Retina (tissue), 1 donor: ENCODE measurements at regions not wholly inside any gene's neighbourhood (a gene's known extent, or its start where the extent isn't known, plus 50 kb on each side); places are given as distances from the start of the nearest gene placed in this dataset.

ENCODE experiments used
- DNase-seq: peaks from one replicate; pipeline ENCODE4 v3.0.0-alpha.2; 2016

DNA sequence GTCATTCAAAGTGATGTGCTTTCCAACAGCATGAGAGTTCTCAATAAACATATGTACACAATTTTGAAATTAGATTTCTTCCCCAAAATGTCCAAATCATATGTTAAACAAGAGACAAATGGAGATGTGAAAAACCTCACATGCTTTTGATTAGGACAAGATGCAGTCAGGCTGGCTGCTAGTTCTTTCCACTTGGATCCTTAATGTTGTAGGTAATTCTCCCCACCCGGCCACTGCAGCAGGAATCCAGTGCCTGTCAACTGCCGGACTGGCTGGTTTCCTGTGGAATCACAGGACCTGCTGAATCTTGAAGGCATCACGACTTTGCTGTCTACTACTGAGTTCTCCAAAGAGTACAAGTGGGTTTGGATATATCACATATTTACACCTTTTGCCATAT is 138.6 kb upstream of the AKR1E2 start:
- no peak for DNase-seq

DNA sequence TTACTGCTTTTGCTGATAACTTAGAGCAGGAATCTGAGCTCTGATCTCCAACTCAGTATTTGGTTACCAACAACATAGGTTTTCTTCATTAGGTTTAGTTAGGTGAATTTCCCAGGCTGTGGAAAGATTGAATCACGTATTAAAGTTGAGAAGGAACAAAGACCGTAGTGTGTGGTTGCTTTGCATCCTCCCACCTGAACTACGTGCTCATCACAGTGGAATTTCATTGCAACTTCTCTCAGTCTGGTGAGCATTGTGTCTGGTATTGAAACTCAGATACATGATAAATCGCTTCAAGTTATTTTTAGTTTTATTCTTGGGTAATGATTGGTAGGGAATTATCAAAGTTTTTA is 139.4 kb upstream of the AKR1E2 start:
- no peak for DNase-seq

DNA sequence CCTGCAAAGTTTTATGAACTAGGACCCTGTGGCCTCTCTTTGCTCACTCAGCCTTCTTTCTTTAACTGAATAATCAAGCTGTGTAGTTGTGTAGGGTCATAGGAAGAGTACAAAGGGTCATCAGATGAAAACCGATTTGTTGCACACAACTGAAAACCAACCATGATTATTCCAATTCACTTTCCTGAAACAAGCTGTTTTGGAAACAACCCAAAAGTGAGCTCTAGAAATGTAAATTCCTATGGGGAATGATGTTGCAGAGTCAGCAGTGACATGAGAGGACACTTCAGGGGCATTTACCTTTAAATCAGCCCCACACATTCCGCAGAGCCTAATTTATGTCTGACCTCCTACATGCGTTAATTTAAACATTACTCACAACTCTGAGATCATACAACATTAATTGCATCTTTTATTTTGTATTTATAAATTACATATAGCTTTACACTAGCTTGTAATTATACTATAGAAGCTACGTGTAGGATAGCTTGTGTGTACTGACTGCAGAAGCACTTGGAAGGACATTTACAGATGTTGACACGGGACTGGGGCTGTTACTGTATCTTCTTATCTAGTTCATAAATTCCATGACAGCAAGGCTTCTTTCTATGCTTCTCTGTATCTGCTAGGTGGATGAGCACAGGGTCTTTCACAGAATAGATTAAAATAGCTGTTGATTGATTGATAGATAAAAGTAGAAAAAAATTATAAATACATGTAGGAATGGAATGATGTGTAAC is 139.9 kb upstream of the AKR1E2 start:
- DNase-seq = no peak

DNA sequence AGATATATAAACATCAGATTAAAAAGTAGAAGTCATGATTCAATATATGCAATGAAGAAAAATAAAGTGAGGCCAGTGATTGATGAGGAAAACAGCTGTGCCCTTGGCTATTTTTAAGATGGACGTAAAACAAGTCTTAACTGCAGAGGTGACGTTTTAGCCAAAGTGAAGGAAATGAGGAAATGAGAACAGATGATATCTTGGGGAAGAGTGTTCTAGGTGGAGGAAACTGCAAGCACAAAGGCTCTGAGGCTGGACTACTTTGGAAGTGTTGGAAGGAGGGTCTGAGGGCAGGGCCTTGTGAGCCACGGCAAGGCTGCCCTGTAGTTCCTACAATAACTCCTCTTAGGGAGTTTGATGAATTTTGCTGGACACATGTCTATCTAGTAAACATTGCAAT is 140.5 kb upstream of the AKR1E2 start:
- DNase-seq = no peak

DNA sequence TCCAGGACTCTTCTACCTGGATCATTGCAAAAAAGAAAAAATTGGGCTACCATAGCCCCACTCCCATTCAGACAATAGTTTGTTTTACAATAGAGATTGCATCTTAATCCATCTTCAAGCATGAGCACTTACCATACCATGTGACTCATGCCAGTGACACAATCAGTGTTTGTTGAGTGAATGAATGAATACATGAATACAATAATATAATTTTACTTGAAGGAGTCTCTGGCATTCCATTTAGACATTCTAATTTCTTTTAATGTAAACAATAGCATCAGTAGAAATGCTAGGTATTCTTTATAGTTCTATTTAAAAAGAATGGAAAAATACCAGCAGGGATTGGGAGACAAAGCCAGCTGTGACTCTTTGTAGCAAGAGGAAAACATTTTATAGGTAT is 141.6 kb upstream of the AKR1E2 start:
- DNase-seq = no peak

DNA sequence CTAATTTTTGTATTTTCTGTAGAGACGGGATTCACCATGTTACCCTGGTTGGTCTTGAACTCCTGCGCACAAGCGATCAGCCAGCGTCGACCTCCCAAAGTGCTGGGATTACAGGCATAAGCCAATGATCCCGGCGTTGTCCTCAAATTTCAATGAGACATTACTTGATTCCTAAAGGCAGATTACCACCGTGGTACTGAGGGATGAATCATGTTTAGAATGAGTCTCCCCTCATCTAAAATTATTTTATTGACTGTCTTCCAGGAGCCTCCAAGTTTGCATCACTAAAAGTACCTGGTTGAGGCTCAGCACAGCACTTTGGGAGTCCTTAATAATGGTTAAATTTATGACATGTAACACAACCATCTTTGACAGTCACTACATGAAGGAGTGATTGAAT is 142.2 kb upstream of the AKR1E2 start:
- no peak for DNase-seq

DNA sequence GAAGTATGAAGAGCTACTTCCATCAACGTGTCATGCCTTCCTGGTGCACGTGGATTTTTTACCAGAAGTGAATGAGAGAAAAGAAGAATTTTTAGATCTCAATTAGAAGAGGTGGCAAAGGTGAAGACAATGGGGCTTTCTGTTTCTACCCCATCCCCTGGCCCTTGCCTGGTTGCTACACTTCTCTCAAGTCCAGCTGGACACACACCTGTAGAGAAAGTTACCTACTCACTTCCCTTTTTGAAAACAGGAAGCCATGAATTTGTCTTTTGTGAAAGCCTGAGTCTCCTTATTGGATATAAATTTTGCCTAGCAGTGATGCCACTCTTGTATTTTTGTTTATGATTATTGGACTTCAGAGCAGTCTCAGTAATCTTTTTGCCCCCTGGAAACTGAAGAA is 142.9 kb upstream of the AKR1E2 start:
- no peak for DNase-seq

DNA sequence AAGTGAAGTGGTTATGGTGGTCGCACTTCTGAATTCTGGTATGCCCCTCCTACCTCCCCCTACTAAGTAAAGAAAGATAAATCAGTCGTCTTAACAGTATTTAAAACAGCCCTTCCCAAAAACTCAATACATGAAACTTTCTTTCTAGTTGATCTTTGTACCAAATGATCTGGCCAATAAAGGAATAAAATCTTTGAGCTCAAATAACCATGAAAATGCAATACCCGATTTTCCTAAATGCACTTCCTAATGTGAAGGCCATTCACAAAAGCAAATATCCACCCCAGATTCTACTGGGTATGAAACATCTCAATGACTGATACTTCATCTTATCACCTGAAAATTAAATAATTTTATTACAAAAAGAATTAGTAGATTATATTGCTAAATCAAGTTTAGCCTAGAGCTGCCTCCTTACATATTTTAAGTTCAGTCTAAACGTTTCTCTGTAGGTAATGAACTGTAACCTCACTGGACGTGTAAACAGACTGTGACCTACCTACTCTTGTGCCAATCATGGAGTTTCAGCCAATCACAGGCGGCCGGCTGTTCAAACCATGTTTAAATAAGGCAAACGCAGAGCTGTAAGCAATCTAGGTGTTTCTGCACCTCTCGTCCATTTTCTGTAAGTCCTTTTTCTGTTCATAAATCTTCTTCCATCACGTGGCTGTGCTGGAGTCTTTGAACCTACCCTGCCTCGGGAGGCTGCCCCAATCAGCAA is 146.9 kb upstream of the AKR1E2 start:
- DNase-seq = no peak

DNA sequence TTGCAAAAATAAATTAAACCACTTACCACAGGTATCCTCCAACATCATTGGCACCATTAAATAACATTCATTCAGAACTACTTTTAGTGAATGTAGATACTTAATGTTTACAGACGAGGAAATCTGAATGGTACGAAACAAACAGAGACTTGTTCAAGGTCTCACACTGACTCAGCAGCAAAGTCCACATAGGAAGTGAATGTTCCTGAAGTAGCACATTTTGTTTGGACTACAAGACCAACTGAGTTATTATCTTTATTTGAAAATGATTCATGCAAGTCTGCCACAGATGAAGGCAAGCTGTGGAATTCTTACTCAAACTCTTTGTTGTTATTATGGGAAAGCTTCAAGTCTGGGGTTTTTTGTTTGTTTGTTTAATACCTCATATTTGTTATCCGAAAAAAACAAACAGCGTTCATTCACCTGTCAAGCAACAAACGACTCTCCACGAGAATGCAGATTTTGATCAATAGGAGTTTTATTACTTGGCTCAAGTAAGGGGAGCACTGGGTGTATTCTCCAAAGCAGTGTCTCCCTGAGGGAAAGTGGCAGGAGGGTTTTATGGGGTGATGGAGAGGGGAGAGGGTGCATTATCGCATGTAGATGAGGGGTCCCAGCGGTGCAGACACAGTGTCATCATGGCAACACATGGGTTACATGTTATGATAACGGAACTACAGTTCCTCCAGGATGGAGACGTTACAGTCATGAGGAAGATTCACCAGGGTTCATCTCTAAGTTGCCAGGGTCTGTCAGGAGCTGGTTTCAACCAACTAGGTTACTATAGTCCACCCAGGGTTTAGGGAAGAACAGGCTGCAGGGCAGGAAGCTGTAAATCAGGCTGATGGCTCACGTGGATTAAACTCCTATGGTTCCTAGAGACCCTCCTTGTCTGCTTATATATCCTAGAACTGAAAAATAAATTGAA is 147.7 kb upstream of the AKR1E2 start:
- no peak for DNase-seq

DNA sequence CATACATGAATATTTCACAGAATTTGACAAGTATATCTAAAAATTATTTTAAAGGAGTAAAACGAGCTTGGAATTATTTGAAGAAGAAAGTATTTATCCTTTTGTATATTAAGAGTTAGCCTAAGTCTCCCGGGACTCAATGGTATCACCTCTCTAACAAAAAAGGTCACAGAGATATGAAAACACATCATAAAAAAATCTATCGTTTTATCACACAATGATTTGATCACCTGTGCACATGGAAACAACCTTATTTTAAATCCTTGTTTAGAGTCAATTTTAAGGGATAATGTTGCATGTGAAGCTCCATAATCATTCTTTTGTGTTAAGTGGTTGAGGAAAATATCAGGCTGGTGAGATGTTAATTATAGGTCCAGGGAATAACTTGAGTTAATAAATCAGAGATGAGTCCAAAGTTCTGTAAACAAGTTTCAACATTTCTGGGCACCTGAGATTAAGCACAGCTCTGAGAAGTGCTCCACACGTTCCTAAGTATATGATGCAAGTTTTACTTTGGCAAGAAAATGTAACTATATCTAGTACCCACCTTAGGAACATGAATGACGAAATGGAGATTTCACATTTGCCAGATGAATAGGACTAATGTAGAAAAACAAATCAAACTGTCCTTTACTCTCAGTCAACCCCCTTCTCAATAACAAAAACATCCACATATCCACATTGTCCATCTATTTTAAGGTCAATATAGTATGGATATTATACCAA is 148.5 kb upstream of the AKR1E2 start:
- DNase-seq = no peak

DNA sequence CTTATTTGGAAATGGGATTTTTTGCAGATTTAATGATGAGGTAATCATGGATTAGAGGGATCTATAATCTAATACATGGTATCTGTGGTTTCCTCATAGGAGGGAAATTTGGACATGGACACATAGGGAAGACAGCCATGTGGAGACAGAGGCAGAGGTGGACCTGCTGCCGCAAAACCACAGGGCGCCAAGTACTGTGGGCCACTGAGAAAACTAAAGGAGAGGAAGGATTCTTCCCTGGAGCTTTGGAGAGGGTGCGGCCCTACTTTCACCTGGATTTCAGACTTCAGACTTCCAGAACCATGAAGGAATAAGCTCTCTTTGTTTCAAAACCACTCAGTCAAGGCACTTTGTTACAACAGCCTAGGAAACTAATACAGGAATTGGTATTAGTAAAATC is 149.4 kb upstream of the AKR1E2 start:
- no peak for DNase-seq

DNA sequence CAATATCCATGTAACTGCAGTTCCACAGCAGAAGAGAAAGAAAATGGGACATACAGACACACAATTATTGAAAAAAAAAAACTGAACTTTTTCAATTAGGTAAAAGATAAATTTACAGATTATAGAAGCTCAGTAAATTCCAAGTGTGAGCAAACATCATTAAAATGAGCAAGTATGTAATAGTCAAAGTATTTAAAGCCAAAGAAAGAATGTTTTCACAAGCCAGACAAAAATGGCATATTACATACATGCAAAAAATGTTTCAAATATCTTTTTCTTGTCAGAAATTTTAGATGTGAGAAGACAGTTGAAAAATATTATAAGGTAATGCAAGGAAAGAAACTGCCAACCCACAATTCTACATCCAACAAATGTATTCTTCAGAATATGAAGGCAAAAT is 150.2 kb upstream of the AKR1E2 start:
- no peak for DNase-seq

DNA sequence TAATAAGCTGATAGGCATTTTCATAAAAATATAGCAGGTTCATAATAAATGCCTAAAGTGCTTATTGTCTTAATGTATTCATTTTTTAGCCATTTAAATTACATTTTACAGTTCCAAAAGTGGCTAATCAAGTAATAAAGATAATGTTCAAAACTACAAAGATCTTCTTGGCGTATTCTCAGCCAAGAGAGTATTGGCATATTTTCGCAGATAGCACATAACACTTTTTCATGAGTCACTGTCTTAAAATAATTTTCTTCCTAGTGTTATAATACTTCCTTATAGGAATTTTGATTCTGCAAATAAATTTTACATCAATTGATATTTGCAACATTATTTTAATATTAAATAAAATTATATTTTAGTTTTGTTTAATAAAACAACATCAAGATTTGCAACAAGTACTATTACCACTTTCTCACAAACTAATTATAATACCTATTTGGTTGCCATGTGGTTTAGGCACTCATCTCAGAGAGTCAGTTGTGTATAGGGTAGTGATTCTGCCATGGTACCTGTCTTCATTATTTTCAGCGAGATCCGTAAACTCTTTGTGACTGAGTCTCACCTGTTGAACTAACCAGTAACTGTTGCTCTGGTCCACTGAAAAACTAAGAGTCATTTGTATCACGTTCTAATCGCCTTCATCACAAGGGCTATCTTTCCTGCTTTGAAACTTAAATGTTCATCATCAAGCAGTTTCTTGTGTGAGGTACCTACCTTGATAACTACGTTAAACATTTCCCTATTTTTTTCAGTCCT is 152.5 kb upstream of the AKR1E2 start:
- DNase-seq = no peak

DNA sequence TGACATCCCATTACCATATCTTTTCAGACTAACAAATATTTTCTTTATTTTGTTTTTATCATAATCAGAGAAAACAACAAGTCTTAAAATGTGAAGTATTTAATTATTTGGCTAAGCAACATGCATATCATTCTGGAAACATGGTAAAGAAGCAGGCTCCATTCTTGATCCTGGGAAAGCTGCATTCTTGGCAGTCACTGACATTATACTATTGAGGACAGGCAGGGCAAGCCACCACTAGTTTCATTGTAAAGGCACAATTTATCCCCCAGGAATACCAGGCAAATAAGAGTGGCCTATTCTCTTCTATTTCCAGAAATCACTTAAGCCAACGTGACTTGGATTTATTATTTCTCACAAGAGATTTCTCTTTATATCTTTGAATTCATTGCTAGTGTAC is 153.8 kb upstream of the AKR1E2 start:
- DNase-seq = no peak

DNA sequence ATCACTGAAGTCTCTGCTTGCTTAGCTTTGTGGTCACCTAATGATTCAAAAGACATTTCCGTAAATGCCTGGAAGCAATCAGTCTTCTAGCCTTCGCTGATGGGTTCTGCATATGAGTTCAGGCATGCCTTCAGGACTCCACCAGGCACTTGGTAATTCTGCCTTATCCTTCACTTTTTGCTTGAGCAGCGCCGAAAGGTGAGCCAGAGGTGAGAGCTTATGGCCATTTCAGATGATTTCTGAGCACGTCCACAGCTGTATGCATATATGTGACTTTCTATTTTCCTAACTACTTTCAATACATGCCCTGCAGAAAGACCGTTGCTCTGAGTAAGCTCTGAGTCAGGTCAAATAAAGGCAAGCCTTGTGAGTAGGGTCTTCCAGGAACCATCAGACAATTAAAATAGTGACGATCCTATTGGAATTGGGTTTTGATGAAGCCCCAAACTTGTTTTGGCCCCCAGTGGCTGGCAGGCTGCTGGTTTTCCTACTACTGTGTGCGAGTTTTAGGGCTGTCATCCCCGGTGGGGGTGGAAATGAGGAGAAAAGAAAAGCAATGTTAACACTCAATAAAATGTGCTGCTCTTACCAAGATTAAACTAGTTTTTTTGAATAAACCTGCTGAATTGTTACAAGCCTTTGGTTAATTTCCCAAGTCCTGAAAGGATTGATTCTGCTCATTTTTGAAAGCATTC is 154.4 kb upstream of the AKR1E2 start:
- no peak for DNase-seq

DNA sequence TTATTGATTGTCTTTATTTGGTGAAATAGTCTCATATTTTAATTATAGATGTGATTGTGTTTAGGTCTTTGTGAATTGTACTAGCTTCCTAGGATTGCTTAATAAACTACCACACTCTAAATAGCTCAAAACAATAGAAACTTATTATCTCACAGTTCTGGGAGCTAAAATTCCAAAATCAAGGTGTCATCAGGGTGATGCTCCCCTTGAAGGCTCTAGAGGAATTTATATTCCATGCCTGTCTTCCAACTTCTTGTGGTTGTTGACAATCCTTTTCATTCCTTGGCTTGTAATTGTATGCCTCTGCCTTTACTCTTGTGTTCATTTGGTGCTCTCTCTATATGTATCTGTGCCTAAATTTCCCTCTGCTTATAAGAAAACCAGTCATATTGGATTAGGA is 155.3 kb upstream of the AKR1E2 start:
- no peak for DNase-seq

DNA sequence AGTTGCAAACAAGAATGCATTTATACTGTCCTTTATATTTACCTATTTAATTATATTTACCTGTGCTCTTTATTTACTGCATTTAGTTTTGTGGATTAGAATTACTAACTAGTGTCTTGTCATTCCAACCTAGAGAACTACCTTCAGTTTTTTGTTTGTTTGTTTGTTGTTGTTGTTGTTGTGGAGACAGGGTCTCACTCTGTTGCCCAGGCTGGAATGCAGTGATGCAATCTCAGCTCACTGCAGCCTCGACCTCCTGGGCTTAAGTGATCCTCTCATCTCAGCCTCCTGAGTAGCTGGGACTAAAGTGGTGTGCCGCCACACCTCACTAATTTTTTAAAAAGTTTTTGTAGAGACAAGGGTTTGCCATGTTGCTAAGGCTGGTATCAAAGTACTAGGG is 156.4 kb upstream of the AKR1E2 start:
- no peak for DNase-seq

DNA sequence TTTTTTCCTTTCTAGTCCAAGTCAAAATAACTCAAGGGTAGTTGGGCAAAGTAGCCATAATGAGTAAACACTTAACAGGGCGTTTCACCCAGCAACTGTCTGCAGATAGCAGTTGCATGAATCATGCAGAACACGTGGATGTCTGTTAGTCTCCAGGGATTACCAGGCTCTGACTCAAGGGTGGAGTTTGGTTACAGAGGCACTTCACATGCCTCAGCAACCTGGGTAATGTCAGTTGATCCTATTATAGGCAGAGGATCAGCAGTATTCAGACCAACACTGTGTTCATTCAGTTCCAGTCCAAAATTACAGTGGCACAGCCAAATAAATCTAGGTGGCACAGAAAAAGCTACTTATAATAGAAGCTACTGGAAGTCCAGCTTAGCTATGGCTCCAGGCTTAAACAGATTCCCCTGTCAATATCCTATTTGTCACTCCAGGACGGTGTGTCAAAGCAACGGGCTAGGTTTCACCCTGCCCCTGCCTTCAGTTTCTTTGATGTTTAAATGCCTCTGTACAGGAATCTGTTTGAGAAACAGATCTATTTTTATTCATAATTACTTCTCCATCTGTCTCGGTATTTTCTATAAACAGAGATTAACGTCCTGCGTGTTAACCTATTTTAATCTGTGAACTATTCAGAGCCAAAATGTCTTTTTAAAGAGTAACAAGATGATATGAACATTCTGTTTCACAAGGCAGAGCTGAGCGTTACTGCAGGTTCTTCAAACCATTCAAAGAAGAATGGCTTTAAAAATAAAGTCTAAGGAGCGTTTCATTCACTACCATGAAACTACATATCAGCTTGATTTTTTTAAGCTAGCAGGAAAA is 162.6 kb upstream of the AKR1E2 start:
- peak; percentile 30 for DNase-seq

DNA sequence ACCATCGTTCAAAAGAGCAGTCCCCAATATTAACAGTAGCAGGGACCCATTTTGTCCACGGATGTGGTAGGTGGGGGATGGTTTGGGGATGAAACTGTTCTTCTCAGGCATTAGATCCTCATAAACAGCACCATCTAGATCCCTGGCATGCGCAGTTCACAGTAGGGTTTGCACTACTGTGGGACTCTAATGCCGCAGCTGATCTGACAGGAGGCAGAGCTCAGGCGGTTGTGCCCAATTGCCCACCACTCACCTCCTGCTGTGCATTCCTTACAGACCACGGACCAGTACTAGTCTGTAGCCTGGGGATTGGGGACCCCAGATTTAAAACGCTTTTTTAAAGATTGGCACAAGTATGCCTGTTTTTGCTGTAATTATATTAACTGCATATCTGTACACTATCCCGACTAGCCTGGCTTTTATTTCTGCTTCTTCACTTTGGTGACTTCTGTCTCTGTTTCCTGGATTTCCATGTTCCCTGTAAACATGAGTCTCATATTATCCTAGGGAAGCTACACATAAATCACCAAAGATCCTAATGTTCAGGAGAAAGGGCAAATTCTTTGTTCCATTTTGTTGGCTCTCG is 163.3 kb upstream of the AKR1E2 start:
- DNase-seq = peak; percentile 31

DNA sequence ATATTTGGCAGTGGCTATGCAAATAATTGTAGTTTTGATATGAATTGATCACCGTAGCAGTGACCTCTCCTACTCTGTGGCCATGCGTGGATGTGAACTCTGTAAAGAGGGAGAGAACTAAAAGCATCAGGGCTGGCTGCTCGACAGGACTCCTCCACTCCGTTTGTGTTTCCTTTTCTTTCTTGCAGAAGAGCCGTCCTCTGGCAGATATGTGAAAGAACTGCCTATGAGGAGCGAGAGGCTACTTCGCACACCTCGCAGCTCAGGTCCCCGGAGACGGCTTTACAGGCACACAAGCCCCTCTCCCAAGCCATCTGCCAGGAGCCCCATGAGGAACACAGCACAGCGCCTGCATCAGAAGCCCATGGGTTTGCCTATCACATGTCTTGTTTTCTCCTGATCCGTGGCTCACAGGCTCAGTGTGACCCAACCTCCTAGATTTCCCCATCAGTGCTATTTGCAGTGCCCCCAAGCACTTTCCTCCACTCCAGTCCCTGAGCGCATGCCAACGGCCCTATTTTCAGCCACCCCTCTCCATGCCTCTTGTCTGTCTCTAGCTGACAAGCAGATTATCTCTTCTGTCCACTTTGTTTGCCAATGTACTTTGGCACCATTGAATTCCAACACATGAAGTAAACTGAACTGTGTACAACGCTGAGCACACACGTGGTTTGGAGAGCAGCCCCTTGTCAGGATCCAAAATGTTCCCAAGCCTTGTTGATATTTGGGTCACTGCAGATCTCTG is 164.3 kb upstream of the AKR1E2 start:
- DNase-seq = no peak
